G401 (cell line): ENCODE measurements at regions not wholly inside any gene's neighbourhood (a gene's known extent, or its start where the extent isn't known, plus 50 kb on each side); places are given as distances from the start of the nearest gene placed in this dataset.
"Not testable (repeated sequence)": the region's sequence is repeated elsewhere in the genome, so short reads cannot be mapped to it uniquely, and the experiment has no call there.

Experiments used
- DNase-seq: peaks from one replicate; pipeline ENCODE4 v3.0.0-alpha.2; 2015; ENCODE audit warnings: low spot score
- in situ Hi-C: cut with HindIII; loops from 2 replicates; pipeline ENCODE4 v1.10.0; 2016; ENCODE audit warnings: low sequenced_read_pairs, mixed read lengths

DNA sequence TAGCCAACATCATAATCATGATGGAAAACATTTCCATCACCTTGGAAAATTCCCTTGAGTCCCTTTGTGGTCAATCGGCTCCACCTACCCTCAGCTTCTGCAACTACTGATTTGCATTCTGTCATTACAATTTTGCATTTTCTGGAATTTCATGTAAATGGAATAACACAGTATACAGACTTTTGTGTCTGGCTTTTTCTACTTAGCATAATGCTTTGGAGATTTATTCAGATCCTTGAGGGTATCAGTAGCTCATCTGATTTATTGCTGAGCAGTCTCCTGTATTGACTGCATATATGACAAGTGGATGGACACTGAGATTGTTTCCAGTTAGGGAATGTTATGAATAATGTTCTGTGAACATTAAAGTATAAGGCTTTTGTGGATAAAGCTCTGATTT, 358.3 kb downstream of the USP25 start:
- DNase-seq = no peak
- in situ Hi-C loops = no loop called here

DNA sequence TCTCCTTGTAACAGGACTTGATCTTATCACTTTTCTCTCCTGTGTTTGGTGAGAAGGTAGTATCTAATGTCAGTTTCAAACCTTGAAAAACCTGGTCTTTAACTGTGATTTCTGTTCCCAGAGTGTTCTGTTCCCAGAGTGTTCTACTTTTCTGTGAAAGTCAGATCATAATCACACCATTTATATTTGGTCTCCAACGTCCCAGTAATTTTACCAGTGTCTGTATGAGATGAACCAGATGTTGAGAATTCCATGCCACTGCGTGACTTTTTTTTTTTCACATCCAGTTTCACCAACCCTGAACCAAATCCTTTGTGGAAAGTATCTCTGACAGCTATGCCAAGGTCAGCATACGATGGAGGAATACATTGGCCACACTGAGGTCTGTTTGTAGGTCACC, 365.2 kb downstream of the USP25 start:
- DNase-seq = no peak
- in situ Hi-C loops = no loop called here

DNA sequence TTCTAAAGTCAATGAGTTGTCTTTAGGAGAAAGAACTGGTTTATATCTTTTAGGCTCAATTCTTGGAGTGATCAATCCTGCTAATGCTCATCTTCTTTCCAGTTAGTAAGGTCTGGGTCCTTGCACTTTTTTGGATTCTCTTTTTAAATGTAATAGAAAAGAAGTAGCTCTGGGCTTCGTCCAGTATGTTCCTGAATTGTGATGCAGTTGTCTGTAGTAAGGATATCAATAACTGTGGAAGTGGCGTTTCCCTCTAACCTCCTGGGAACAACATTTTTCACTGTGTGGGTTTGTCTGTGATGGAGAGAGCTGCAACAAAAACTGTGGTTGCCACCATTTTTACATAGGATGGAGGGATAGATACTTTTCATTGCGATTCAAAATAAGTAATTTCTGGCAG, 367.2 kb downstream of the USP25 start:
- in situ Hi-C loops = no loop called here
- no peak for DNase-seq

DNA sequence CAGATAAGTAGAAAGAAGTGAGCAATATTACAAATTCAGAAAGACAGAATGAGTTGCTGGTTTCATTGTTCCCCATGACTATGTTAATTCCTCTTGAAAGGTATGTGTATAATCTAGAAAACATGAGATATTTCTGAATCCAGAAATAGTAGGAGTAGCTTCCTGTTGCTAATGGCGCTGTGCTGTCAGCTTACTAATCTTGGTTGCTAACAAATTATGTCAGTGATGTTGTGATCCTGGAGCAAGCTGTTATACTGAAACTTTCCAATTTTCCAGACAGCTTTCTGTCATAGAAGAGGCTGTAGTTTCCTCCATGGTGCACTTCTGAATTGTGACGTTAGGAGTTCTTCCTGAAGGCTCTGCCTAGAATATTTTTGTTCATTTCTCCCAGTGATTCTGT, 372.3 kb downstream of the USP25 start:
- in situ Hi-C loops = no loop called here

DNA sequence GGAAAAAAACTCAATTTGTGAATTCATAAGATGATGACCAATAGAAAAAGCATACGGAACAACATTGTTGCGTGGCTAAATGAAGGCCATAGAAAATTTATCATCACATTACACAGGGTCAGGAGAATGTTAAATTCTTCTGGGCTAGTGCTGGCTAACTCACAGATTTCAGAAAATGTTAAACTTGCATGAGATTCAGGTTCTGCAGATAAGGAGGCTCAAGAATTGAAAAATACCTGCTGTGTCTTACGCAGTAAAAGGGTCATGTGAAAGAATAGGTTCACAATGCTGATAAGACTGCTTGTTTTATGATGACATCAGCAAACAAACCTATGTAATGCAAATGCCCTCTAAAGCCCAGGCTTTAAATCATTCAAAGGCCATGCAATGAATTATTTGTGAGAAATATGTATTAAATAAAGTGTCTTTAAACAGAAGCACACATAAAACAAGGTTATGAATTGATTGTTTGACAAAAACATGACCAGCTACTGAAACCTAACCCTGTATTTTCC, 378.8 kb downstream of the USP25 start:
- in situ Hi-C loops = no loop called here
- DNase-seq = no peak

More for the DNA sequence above, 372.3 kb downstream of the USP25 start:
- peak; percentile 56 for DNase-seq

DNA sequence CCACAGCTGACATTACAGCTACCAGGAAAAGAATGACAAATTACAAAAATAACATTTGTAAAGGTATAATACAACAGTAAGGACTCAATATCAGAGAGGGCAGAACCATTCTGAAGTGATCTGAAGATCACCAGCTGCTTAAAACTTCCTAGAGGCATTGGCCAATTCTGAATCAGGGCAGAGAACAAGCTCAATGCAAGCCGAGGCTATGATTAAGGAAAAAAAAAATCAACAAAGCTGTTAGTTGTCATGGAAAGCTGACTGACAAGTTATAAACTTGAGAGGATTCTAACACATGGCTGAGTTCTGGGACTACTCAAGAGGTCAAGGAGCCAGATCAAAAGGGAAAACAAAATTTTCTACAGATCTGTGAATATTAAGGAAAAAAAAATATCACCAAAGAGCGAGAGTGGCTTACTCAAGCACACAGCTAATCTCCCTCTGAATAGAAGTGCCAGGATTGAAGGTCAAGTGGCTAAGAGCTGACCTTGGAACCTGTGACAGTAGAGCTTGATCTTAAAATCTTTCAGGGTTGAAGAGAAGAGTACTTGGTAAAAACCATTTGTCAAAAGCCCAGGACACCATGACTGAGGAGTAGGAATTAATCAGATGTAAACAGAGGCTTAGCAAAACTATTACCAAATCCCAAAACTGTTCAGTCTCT, 383.4 kb downstream of the USP25 start:
- in situ Hi-C loops = no loop called here
- no peak for DNase-seq

DNA sequence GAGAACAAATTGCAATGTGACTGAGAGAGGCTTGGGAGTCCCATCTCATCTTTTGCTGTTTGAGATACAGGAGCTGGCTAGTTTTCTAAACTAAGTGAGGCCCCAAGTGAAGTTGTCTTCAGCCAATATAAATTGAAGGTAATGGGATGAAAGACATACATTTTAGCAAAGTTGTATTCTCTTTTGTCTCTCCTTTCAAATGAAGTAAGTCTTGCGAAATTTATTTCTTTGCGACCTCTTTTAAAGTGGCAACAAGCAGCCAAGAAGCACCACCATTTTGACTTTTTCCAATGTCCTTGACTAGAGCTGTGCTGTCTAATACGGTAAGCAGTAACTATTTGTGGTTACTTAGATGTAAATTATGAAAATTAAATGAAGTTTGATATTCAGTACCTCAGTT, 385.7 kb downstream of the USP25 start:
- DNase-seq = no peak
- in situ Hi-C loops = no loop called here

DNA sequence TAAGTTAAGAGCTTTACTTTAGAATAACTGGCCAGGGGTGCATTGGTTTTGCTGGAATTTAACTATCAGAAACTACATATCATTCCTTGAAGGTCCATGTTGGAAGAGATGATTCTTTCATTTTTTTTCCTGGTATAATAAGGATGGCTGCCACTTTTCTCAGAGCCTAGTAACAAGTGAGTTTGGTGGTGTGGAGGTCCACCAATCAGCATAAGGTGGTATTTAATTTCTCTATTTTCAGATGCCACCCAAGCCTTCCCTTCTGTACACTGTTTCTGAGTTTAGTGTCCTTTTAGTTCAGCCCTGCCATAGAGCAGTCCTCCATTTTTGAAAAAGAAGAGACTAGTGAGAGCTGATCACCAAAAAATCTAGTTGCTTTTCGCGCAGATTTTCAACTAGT, 386.3 kb downstream of the USP25 start:
- DNase-seq = no peak
- in situ Hi-C loops = no loop called here

DNA sequence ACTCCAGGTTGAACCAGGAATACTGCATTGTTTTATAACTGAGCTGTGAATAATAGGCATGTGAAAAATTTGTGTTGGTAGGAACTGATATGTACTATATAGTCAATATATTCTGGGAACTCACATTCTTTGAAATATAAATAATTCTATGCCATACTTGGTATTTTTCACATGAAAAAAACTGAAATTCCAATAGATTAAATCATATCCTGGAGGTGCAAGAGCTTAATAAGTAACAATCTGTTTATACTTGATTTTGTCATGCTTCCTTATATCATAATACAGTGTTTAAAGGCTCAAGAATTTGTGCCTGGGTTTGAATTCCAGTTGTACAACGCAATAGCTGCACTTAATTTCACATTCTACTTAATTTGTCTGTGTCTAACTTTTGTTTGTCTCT, 387.0 kb downstream of the USP25 start:
- no peak for DNase-seq
- in situ Hi-C loops = no loop called here

DNA sequence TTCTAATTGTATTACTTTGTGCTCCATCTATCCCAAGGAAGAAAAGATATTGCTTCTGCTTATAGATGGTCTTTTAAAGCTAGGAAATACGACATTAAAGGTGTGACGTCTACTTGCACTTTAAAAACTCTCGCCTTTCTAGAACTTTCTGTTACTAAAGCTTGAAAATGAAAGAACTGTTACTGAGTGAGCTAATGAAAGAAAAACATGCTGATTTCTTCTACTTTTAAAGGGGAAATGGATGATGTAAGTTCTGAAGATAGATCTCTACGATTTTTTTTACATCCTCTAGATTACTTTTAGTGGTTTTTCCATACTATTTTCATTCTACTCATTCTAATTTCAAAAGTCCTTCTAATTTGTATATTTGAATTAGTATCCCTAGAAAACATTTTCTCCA, 387.5 kb downstream of the USP25 start:
- in situ Hi-C loops = no loop called here

DNA sequence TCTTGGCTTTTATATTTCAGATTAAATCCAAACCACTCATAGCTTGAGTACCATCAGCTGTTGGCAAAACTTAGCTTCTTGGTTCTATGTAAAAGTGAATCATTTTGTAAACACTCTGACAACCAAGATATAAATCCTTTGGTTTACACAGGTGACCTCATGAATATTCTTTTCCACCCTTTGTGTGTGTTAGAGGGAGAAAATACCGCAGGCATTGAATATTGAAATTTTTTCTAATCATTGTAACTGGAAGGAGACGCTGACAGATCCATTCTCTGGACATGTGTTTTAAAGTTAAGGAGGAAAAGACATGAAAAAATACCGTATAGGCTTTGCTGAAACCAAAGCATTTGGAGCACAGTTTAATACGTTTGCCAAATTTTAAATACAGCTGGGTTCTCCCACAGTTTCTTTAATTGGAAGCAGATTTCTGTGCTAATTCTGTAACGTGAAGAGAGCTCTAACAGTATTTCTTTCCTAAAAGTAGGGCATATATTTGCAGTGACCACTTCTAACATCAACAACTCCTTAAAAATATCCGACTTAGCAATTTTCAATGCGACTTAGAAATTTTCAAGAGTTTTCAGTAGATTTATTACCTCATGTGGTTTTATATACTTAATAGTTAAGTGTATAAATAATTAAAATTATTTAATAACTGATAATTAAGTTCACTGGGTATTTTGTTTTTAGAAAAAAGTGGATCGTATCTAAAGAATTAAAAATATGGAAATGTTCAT, 388.2 kb downstream of the USP25 start:
- peak; percentile 60 for DNase-seq
- in situ Hi-C loops = no loop called here

More for the DNA sequence above, 387.5 kb downstream of the USP25 start:
- no peak for DNase-seq

DNA sequence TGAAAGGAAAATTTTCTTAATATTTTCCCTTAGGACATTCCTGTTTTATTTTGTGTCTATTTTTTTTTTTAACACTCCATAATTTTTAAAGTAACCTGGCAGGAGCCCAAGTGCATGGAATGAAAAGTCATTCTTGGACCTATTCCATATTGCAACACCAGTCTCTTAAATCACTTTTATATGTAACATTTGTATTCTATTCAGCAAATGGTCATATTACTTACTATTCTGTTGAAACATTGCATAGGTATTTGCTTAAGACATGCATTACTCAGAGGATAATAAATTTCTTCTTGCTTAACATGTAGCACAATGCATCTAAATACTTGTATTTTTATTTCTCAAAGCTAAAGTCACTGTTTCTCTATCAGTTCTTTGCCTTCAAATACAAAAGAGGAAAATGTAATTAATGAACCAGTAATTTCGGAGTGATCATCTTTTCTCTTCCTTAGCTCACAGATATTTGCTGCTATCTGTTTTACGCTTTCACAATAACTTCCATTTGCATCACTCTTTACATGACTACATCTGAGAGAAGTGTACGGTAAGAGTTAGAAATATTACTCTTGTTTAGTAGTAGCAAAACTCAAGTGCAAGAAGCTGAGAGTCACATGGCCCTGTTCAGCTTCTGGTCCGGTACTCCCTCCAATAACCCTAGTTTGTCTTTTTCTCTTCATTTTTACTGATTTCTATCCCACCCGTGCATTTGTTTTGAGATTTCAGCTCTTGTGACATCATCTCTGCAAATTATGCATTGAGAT, 394.8 kb downstream of the USP25 start:
- in situ Hi-C loops = no loop called here
- no peak for DNase-seq

DNA sequence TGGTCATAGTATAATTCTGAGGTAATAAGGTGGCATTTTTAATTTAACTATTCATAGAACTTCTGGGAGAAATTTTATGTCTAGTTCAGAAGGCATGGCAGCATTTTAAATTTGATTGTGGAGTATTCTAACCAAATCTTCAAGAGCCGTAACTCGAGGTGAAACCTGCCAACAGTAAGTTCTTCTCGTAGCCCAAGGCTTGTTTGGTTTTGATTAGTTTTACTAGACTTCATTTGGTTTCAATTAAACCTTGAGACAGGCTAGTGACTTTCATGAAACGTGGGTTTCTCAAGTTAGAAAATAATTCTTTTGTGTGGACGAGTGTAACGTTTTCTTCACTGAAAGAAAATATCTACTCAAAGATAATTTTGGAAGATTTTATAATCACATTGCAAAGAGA, 395.5 kb downstream of the USP25 start:
- no peak for DNase-seq
- in situ Hi-C loops = no loop called here

DNA sequence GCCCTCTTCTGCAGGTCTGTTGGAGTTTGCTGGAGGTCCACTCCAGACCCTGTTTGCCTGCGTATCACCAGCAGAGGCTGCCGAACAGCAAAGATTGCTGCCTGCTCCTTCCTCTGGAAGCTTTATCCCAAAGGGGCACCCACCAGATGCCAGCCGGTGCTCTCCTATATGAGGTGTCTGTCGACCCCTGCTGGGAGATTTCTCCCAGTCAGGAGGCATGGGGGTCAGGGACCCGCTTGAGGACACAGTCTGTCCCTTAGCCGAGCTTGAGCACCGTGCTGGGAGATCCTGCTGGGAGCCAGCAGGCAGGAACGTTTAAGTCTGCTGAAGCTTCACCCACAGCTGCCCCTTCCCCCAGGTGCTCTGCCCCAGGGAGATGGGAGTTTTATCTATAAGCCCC, 402.7 kb downstream of the USP25 start:
- DNase-seq, in situ Hi-C loops: not testable (repeated sequence)

DNA sequence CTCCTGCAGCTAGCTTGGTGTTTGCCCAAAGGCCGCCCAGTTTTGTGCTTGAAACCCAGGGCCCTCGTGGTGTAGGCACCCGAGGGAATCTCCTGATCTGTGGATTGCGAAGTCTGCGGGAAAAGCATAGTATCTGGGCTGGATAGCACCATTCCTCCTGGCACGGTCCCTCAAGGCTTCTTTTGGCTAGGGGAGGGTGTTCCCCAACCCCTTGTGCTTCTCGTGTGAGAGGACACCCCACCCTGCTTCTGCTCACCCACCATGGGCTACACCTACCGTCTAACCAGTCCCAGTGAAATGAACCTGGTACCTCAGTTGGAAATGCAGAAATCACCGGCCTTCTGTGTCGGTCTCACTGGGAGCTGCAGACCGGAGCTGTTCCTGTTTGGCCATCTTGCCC, 403.5 kb downstream of the USP25 start:
- DNase-seq = no peak
- in situ Hi-C loops = no loop called here

DNA sequence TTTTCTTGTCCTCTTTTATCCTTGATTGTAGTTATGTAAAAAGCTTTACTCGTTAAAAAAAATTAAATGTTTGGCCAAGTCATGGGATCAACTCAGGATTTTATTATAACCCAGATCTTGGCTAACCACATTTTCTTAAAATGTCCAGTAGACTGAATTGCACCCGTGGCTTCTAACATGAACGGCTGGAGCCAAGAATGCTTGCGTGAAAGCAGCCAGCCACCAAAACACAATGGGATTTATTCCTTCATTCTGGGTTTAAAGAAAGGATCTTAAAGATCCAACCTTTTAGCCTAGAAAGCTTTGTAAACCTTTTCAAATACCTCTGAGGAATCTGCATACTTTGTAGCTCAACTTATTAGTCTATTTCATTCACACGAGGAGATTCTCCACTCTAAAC, 404.4 kb downstream of the USP25 start:
- DNase-seq = no peak
- in situ Hi-C loops = no loop called here

DNA sequence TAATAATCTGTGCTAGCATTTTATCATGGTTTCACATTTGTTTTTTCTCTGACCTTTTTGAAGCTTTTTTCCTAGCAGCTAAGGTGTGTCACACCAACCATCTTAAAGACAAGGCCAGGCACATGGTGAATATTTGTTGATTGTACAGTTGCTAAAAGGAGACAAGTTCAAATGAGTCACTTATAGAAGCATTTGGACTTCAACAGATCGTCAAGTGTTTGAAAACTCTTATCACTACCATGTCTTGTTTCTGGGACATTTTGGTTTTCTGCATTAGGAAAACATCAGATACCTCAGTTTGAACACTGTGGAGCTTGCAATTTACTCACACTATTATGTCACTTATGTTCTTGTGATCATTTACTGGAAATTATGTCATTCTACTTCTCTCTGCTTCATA, 407.3 kb downstream of the USP25 start:
- DNase-seq = no peak
- in situ Hi-C loops = no loop called here

DNA sequence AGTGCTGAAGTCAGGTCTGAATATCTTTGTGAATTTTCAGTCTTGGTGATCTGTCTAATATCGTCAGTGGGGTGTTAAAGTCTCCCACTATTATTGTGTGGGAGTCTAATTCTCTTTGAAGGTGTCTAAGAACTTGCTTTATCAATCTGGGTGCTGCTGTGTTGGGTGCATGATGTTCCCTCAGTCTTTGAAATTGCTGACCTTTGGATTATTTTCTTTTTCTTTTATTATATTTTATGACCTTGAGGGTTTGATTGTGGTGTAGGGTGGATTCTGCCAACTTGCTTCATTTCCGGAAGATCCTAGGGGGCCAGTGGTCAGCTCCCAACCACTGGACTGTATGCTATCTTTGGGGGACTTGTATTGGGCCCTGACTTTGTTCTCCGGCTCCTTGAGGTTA, 415.3 kb downstream of the USP25 start:
- in situ Hi-C loops = no loop called here
- DNase-seq = no peak

DNA sequence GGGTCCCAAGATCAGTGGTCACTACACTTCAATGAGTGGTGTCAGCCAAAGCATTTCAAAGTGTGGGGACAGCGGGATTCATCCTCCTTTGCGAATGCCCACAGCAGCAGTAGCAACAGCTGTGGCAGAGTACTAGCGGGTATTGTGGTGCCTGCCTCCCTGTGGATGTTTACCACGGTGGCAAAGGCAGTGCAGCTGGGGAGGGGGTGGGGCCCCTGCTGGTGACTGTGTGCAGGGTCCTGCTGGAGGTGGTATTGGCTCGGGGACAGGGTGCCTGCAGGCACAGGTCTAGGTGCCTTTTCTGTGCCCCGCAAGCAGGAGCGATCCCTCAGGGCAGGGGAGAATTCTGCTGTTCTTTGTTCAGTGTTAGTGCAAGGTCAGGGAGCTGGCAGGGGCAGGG, 415.7 kb downstream of the USP25 start:
- in situ Hi-C loops = no loop called here
- DNase-seq = no peak

DNA sequence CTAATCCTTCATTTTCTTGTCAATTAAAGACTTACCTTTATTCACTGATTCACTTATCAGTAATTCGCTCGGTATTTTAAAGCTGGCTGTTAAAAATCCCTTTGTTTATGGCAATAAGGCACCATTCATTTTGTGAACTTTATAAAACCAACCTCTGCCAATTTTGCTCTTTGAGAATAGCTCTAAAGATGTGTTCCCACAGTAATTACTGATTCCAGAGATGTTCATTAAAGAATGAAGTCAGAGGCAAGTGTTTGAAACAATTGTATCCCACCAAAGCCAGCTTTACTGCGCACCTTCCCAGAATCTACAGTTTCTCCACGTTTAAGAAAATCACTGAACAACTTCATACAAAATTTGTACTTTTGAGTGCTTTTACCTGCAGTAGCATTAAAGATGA, 424.5 kb downstream of the USP25 start:
- DNase-seq = no peak
- in situ Hi-C loops = no loop called here
